NT2/D1 (cell line): ENCODE measurements at regions not wholly inside any gene's neighbourhood (a gene's known extent, or its start where the extent isn't known, plus 50 kb on each side); places are given as distances from the start of the nearest gene placed in this dataset.

Experiments
- DNase-seq: peaks from one replicate; pipeline ENCODE4 v3.0.0-alpha.2; 2011; ENCODE audit warnings: low read depth, low spot score
- H3K27me3 ChIP-seq: 2 replicates; pipeline ENCODE4 v1.6.0; 2011; ENCODE audit warnings: mild to moderate bottlenecking; ENCODE audit not compliant: insufficient read length, insufficient read depth
- H3K36me3 ChIP-seq: 2 replicates; pipeline ENCODE4 v1.6.1; 2011; ENCODE audit warnings: mild to moderate bottlenecking, low read length, mixed read lengths; ENCODE audit not compliant: insufficient read depth, insufficient read length
- H3K4me1 ChIP-seq: 2 replicates; pipeline ENCODE4 v1.5.1; 2011; ENCODE audit not compliant: insufficient read depth, insufficient read length
- H3K4me3 ChIP-seq: 2 replicates; pipeline ENCODE4 v1.5.1; 2011; ENCODE audit warnings: low read depth; ENCODE audit not compliant: insufficient read length
- H3K9ac ChIP-seq: 2 replicates; pipeline ENCODE4 v1.6.0; 2011; ENCODE audit warnings: low read depth; ENCODE audit not compliant: insufficient read length
- H3K9me3 ChIP-seq: 2 replicates; pipeline ENCODE4 v1.5.1; 2011; ENCODE audit warnings: mild to moderate bottlenecking, low read length; ENCODE audit not compliant: insufficient read depth
- SUZ12 ChIP-seq: IDR thresholded peaks from 2 replicates; pipeline ENCODE4 v1.6.1; 2011; ENCODE audit not compliant: insufficient read length, insufficient read depth; ENCODE audit errors: extremely low read depth
- YY1 ChIP-seq: IDR thresholded peaks from 2 replicates; pipeline ENCODE4 v1.6.1; 2011; ENCODE audit not compliant: insufficient read length, insufficient read depth
- ZNF274 ChIP-seq: IDR thresholded peaks from 2 replicates; pipeline ENCODE4 v1.6.1; 2011; ENCODE audit warnings: mild to moderate bottlenecking, low read depth, low read length

GRCh38 chr13:111532111-111532510 is 211.7 kb downstream of the TEX29 start:
- Histone ChIP-seq H3K36me3 (no peaks in the 10 kb centered on the region), H3K4me1 (peaks cover 10% of the 10 kb centered on the region), H3K9ac (no peak overlapping the region), H3K27me3 (peaks cover 34% of the 10 kb centered on the region), H3K4me3 (no peak overlapping the region), H3K9me3 (no peaks in the 10 kb centered on the region)
- peak; percentile 58 for DNase-seq
- TF ChIP-seq YY1 = no peak
- no peak for TF ChIP-seq SUZ12
- no peak for TF ChIP-seq ZNF274

- peaks cover 10% of the 10 kb centered on the region for H3K4me1 ChIP-seq
- TF ChIP-seq SUZ12 (no peak), YY1 (no peak), ZNF274 (no peak)
- no peaks in the 10 kb centered on the region for H3K36me3 ChIP-seq
- H3K9ac ChIP-seq = no peak overlapping the region
- H3K9me3 ChIP-seq = no peaks in the 10 kb centered on the region
- no peak overlapping the region for H3K4me3 ChIP-seq
- peaks cover 38% of the 10 kb centered on the region for H3K27me3 ChIP-seq
- no peak for DNase-seq
Observed at GRCh38 chr13:111533900-111534683, 213.7 kb downstream of the TEX29 start.

- Histone ChIP-seq H3K36me3 (no peaks in the 10 kb centered on the region), H3K4me3 (peak overlapping the region; percentile 31), H3K9me3 (no peaks in the 10 kb centered on the region), H3K27me3 (peaks cover 38% of the 10 kb centered on the region), H3K9ac (peak overlapping the region; percentile 9), H3K4me1 (peaks cover 7% of the 10 kb centered on the region)
- no peak for DNase-seq
- TF ChIP-seq ZNF274 (no peak), YY1 (no peak), SUZ12 (no peak)
Observed at GRCh38 chr13:111534751-111535522, 214.5 kb downstream of the TEX29 start.

- Histone ChIP-seq H3K9me3 (no peaks in the 10 kb centered on the region), H3K4me3 (no peak overlapping the region), H3K36me3 (no peaks in the 10 kb centered on the region), H3K4me1 (peaks cover 6% of the 10 kb centered on the region), H3K9ac (no peak overlapping the region), H3K27me3 (peaks cover 38% of the 10 kb centered on the region)
- DNase-seq = no peak
- TF ChIP-seq ZNF274 = no peak
- no peak for TF ChIP-seq SUZ12
- TF ChIP-seq YY1 = no peak
Observed at GRCh38 chr13:111535523-111535811, 215.0 kb downstream of the TEX29 start.

GRCh38 chr13:111536075-111536642 is 215.7 kb downstream of the TEX29 start:
- Histone ChIP-seq H3K27me3 (peaks cover 38% of the 10 kb centered on the region), H3K9ac (no peak overlapping the region), H3K36me3 (no peaks in the 10 kb centered on the region), H3K4me3 (no peak overlapping the region), H3K9me3 (no peaks in the 10 kb centered on the region), H3K4me1 (peaks cover 2% of the 10 kb centered on the region)
- TF ChIP-seq YY1 = no peak
- no peak for TF ChIP-seq SUZ12
- TF ChIP-seq ZNF274 = no peak
- no peak for DNase-seq

- Histone ChIP-seq H3K9ac (no peak overlapping the region), H3K27me3 (peaks cover 38% of the 10 kb centered on the region), H3K36me3 (no peaks in the 10 kb centered on the region), H3K4me1 (peaks cover 2% of the 10 kb centered on the region), H3K9me3 (no peaks in the 10 kb centered on the region), H3K4me3 (no peak overlapping the region)
- no peak for DNase-seq
- TF ChIP-seq SUZ12 (no peak), YY1 (no peak), ZNF274 (no peak)
Observed at GRCh38 chr13:111537115-111537728, 216.8 kb downstream of the TEX29 start.

GRCh38 chr13:111537843-111538499 is 217.5 kb downstream of the TEX29 start:
- Histone ChIP-seq H3K4me1 (peaks cover 2% of the 10 kb centered on the region), H3K36me3 (no peaks in the 10 kb centered on the region), H3K27me3 (peaks cover 38% of the 10 kb centered on the region), H3K9me3 (no peaks in the 10 kb centered on the region), H3K4me3 (no peak overlapping the region), H3K9ac (no peak overlapping the region)
- DNase-seq = no peak
- TF ChIP-seq SUZ12 = no peak
- no peak for TF ChIP-seq ZNF274
- TF ChIP-seq YY1 = no peak
